ENCODE measurements at regions not wholly inside any gene's neighbourhood (a gene's known extent, or its start where the extent isn't known, plus 50 kb on each side); places are given as distances from the start of the nearest gene placed in this dataset.

GRCh38 chr10:124292911-124293615 is 125.7 kb downstream of the OAT start:
- H3K36me3 ChIP-seq (ENCODE audit: control insufficient read depth, insufficient read depth, low read length) = no peaks in the 10 kb centered on the region
- H3K27me3 ChIP-seq (ENCODE audit: control insufficient read depth, insufficient read depth, low read length, poor library complexity, severe bottlenecking) = no peaks in the 10 kb centered on the region
- no peaks in the 10 kb centered on the region for H3K4me1 Mint-ChIP-seq
- H3K9me3 Mint-ChIP-seq = no peaks in the 10 kb centered on the region
- H3K9me3 ChIP-seq (ENCODE audit: control insufficient read depth, low read length) = no peaks in the 10 kb centered on the region
- H3K27ac Mint-ChIP-seq = no peak overlapping the region
- no peaks in the 10 kb centered on the region for H3K36me3 Mint-ChIP-seq (ENCODE audit: low read depth)
- no peak overlapping the region for H3K4me3 Mint-ChIP-seq
- 83 to 85% methylated on average over 9 to 17 of the region's 17 CpGs for WGBS, 2 experiments (ENCODE audit: insufficient coverage in 1 of 2, insufficient read length in 1 of 2)
- H3K9ac ChIP-seq (ENCODE audit: extremely low read depth, low read length, poor library complexity, severe bottlenecking) = no peak overlapping the region
- DNase-seq = no peak
- no peak for TF ChIP-seq CTCF (conservative IDR thresholded peaks at IDR 0.05)
- no peak overlapping the region for H3K27ac ChIP-seq (ENCODE audit: low read depth, low read length)
- H3K27me3 Mint-ChIP-seq (ENCODE audit: insufficient read depth) = no peaks in the 10 kb centered on the region
- no peak overlapping the region for H3K4me3 ChIP-seq (ENCODE audit: low read length)
- no peaks in the 10 kb centered on the region for H3K4me1 ChIP-seq (ENCODE audit: control insufficient read depth, insufficient read depth, low read length)

- H3K27me3 Mint-ChIP-seq (ENCODE audit: insufficient read depth) = no peaks in the 10 kb centered on the region
- DNase-seq = no peak
- no peaks in the 10 kb centered on the region for H3K36me3 Mint-ChIP-seq (ENCODE audit: low read depth)
Measured at GRCh38 chr10:124291001-124291701, 127.6 kb downstream of the OAT start.

More at GRCh38 chr10:124291001-124291701, 127.6 kb downstream of the OAT start:
- WGBS, 2 experiments (ENCODE audit: insufficient coverage in 1 of 2, insufficient read length in 1 of 2) = 92 to 99% methylated on average over 13 to 14 of the region's 14 CpGs
- H3K36me3 ChIP-seq (ENCODE audit: control insufficient read depth, insufficient read depth, low read length) = no peaks in the 10 kb centered on the region
- H3K9me3 ChIP-seq (ENCODE audit: control insufficient read depth, low read length) = no peaks in the 10 kb centered on the region
- no peak for TF ChIP-seq CTCF (conservative IDR thresholded peaks at IDR 0.05)
- Mint-ChIP-seq H3K4me1 (no peaks in the 10 kb centered on the region), H3K4me3 (no peak overlapping the region), H3K9me3 (no peaks in the 10 kb centered on the region), H3K27ac (no peak overlapping the region)
- H3K4me3 ChIP-seq (ENCODE audit: low read length) = no peak overlapping the region
- no peak overlapping the region for H3K9ac ChIP-seq (ENCODE audit: extremely low read depth, low read length, poor library complexity, severe bottlenecking)
- H3K27ac ChIP-seq (ENCODE audit: low read depth, low read length) = no peak overlapping the region
- no peaks in the 10 kb centered on the region for H3K27me3 ChIP-seq (ENCODE audit: control insufficient read depth, insufficient read depth, low read length, poor library complexity, severe bottlenecking)
- H3K4me1 ChIP-seq (ENCODE audit: control insufficient read depth, insufficient read depth, low read length) = no peaks in the 10 kb centered on the region
